ENCODE measurements at regions not wholly inside any gene's neighbourhood (a gene's known extent, or its start where the extent isn't known, plus 50 kb on each side); places are given as distances from the start of the nearest gene placed in this dataset.
"Not testable (repeated sequence)": the region's sequence is repeated elsewhere in the genome, so short reads cannot be mapped to it uniquely, and the experiment has no call there.

GRCh38 chr10:90111671-90112070 is 410.3 kb downstream of the KIF20B start:
- H3K27ac ChIP-seq: no peak overlapping the region
- H3K36me3 ChIP-seq: no peaks in the 10 kb centered on the region
- no peaks in the 10 kb centered on the region for H3K9me3 ChIP-seq
- DNase-seq: no peak
- WGBS, 5 donors: 26 to 65% (median 52%) methylated on average over 1 of the region's 1 CpG
- no peaks in the 10 kb centered on the region for H3K4me1 ChIP-seq
- H3K4me3 ChIP-seq: no peak overlapping the region
- TF ChIP-seq POLR2AphosphoS5 (IDR thresholded peaks at IDR 0.05) (no peak), EP300 (IDR thresholded peaks at IDR 0.05) (no peak), POLR2A (IDR thresholded peaks at IDR 0.05) (no peak)
- TF ChIP-seq, protein P1, sequence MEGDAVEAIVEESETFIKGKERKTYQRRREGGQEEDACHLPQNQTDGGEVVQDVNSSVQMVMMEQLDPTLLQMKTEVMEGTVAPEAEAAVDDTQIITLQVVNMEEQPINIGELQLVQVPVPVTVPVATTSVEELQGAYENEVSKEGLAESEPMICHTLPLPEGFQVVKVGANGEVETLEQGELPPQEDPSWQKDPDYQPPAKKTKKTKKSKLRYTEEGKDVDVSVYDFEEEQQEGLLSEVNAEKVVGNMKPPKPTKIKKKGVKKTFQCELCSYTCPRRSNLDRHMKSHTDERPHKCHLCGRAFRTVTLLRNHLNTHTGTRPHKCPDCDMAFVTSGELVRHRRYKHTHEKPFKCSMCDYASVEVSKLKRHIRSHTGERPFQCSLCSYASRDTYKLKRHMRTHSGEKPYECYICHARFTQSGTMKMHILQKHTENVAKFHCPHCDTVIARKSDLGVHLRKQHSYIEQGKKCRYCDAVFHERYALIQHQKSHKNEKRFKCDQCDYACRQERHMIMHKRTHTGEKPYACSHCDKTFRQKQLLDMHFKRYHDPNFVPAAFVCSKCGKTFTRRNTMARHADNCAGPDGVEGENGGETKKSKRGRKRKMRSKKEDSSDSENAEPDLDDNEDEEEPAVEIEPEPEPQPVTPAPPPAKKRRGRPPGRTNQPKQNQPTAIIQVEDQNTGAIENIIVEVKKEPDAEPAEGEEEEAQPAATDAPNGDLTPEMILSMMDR (IDR thresholded peaks at IDR 0.05): no peak
- H3K27me3 ChIP-seq: no peaks in the 10 kb centered on the region
- intact Hi-C loops (cut with DNase I; ENCODE audit: low total_unique reads): no loop called here

DNA sequence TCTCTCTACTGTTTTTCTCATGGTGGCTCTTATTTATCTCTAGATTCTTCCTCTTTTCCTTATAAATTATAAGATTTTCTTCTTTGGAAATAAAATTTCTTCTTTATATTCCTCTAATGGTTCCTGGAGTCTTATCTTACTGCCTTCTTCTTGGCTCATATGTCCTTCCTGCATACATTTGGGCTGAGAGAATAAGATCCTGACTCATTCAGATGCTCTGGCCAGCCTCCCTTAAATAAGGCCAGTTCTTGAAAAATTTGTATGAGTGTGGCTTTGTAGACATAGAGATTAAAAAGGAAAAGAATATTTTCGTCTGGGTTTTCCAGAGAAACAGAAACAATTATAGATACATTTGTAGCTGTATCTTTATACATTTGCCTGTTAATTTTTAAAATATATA is 411.3 kb downstream of the KIF20B start:
- Histone ChIP-seq H3K9me3 (no peaks in the 10 kb centered on the region), H3K27ac (no peak overlapping the region), H3K4me1 (no peaks in the 10 kb centered on the region), H3K36me3 (no peaks in the 10 kb centered on the region), H3K27me3 (no peaks in the 10 kb centered on the region), H3K4me3 (no peak overlapping the region)
- TF ChIP-seq, protein P1 (IDR thresholded peaks at IDR 0.05): no peak
- TF ChIP-seq POLR2A (IDR thresholded peaks at IDR 0.05) (no peak), EP300 (IDR thresholded peaks at IDR 0.05) (no peak), POLR2AphosphoS5 (IDR thresholded peaks at IDR 0.05) (no peak)
- intact Hi-C loops (cut with DNase I; ENCODE audit: low total_unique reads): no loop called here
- 50 to 71% (median 62%) methylated on average over 1 of the region's 1 CpG for WGBS, 5 donors
- peak in 1 of 2 donors; percentile 7 for DNase-seq

DNA sequence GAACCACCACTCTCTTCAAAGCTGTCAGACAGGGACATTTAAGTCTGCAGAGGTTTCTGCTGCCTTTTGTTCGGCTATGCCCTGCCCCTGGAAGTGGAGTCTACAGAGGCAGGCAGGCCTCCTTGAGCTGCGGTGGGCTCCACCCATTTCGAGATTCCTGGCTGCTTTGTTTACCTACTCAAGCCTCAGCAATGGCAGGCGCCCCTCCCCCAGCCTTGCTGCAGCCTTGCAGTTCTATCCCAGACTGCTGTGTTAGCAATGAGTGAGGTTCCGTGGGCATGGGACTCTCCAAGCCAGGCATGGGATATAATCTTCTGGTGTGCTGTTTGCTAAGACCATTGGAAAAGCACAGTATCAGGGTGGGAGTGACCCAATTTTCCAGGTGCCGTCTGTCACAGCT is 417.2 kb downstream of the KIF20B start:
- H3K4me3 ChIP-seq; H3K4me1 ChIP-seq; DNase-seq; intact Hi-C loops (cut with DNase I; ENCODE audit: low total_unique reads); H3K27ac ChIP-seq; H3K27me3 ChIP-seq; H3K36me3 ChIP-seq: not testable (repeated sequence)
- H3K9me3 ChIP-seq: peaks cover 0 to 23% (median 12%) of the 10 kb centered on the region in 4 donors
- WGBS, 5 donors: 80 to 84% (median 81%) methylated on average over 5 to 6 of the region's 6 CpGs

GRCh38 chr10:90119631-90120280 is 418.4 kb downstream of the KIF20B start:
- intact Hi-C loops (cut with DNase I; ENCODE audit: low total_unique reads); DNase-seq: not testable (repeated sequence)

DNA sequence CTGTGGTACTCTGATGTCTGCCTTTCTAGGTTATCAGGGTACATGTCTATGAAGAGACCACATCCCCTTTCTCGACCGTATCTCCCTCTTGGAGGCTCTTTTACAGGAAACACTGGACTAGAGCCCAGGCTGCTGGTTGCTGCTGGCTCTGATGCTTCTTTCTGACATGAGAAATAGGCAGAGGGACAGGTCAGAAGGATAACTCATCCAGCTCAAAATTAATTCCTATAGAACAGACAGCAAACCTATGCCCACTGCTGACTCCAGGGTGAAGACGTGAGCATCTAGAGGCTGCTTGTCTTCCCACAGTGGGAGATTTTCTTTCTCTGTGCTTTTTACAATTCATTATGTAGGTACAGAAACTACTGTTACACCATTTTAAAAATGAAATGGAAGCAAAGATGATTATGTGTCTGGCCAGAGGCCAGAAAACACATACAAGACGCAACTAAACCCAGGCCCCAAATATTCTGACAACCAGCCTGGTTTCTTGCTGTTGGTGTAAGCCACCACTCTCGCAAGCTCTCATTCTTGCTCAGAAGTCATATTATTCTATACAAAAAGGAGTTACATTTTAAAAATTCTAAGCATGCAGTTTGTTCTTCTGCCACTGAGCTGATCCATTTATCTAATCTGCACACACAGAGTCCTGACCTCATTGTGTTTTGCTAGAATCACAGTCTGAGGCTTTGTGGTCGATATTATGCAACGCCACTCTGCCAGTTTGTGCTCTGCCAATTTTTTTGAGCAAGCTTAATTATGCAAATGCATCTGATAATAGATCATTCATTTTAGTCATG is 424.3 kb downstream of the KIF20B start:
- WGBS, 5 donors: 41 to 66% (median 57%) methylated on average over 7 of the region's 7 CpGs
- Histone ChIP-seq H3K4me1 (peaks cover 0 to 11% (median 5%) of the 10 kb centered on the region in 4 donors), H3K36me3 (no peaks in the 10 kb centered on the region), H3K4me3 (no peak overlapping the region), H3K27me3 (no peaks in the 10 kb centered on the region), H3K9me3 (peaks cover 0 to under 1% (median 0%) of the 10 kb centered on the region in 4 donors), H3K27ac (no peak overlapping the region)
- intact Hi-C loops (cut with DNase I; ENCODE audit: low total_unique reads): no loop called here
- peak in 1 of 2 donors; percentile 29 for DNase-seq
- TF ChIP-seq, protein P1 (IDR thresholded peaks at IDR 0.05): no peak
- TF ChIP-seq POLR2AphosphoS5 (IDR thresholded peaks at IDR 0.05) (no peak), POLR2A (IDR thresholded peaks at IDR 0.05) (no peak), EP300 (IDR thresholded peaks at IDR 0.05) (no peak)

More at GRCh38 chr10:90119631-90120280, 418.4 kb downstream of the KIF20B start:
- not testable (repeated sequence) for H3K36me3 ChIP-seq, H3K4me1 ChIP-seq, H3K27me3 ChIP-seq, H3K4me3 ChIP-seq, H3K27ac ChIP-seq
- H3K9me3 ChIP-seq: peaks cover 0 to 23% (median 12%) of the 10 kb centered on the region in 4 donors
- 81 to 93% (median 92%) methylated on average over 18 to 21 of the region's 21 CpGs for WGBS, 5 donors
